Upper lobe of right lung (tissue), 1 donor: ENCODE measurements at regions not wholly inside any gene's neighbourhood (a gene's known extent, or its start where the extent isn't known, plus 50 kb on each side); places are given as distances from the start of the nearest gene placed in this dataset. TPM values are rescaled to one million over a fixed set of nuclear protein-coding genes. Genes with fewer than 3 reads are reported as not detected.

Experiments
- ATAC-seq: fragments of 200-7000 bp; cut with Tn5 transposase; one replicate; pipeline ENCODE4 v1.9.1; 2020; ENCODE audit warnings: mild to moderate bottlenecking, moderate library complexity
- DNase-seq: peaks from one replicate; pipeline ENCODE4 v3.0.0-alpha.2; 2020
- H3K27ac ChIP-seq: fragments of 200-600 bp; one replicate; pipeline ENCODE4 v1.8.0; 2022
- H3K27me3 ChIP-seq: fragments of 200-600 bp; one replicate; pipeline ENCODE4 v1.8.0; 2022; ENCODE audit warnings: mild to moderate bottlenecking
- H3K36me3 ChIP-seq: fragments of 200-600 bp; one replicate; pipeline ENCODE4 v1.8.0; 2022
- H3K4me1 ChIP-seq: fragments of 200-600 bp; one replicate; pipeline ENCODE4 v1.8.0; 2022
- H3K4me3 ChIP-seq: fragments of 200-600 bp; one replicate; pipeline ENCODE4 v1.8.0; 2022; ENCODE audit warnings: mild to moderate bottlenecking
- H3K9me3 ChIP-seq: fragments of 200-600 bp; one replicate; pipeline ENCODE4 v1.8.0; 2022
- CTCF ChIP-seq: fragments of 200-600 bp; IDR thresholded peaks from one replicate; pipeline ENCODE4 v1.8.0; 2022; ENCODE audit warnings: antibody characterized with exemption
- intact Hi-C: fragments of 100-400 bp; cut with DNase I; formaldehyde crosslinking; loops from one replicate; pipeline ENCODE4 v1.11.0; 2022
- microRNA-seq: library from miRNA; unstranded; fragments of <30 nt; microRNA quantifications from one replicate; pipeline ENCODE4 v1.2.0, GENCODE V29; 2020; ENCODE audit warnings: borderline microRNAs expressed
- donor health status: DM: no; HTN: yes; CAD: no; lungs with severe emphysema.

- no peaks in the 10 kb centered on the region for H3K36me3 ChIP-seq
- H3K4me3 ChIP-seq, result no peak overlapping the region
- no peaks in the 10 kb centered on the region for H3K9me3 ChIP-seq
- intact Hi-C loops, result no loop called here
- no peaks in the 10 kb centered on the region for H3K27me3 ChIP-seq
- no peaks in the 10 kb centered on the region for H3K4me1 ChIP-seq
- DNase-seq, result no peak
- TF ChIP-seq CTCF, result no peak
- no peak overlapping the region for H3K27ac ChIP-seq
- ATAC-seq, result no peak
These were observed 1260.2 kb upstream of the PCDH7 start for GRCh38 chr4:29459926-29460325.

GRCh38 chr4:29467044-29467717 is 1253.0 kb upstream of the PCDH7 start:
- no peak overlapping the region for H3K4me3 ChIP-seq
- H3K27me3 ChIP-seq, result no peaks in the 10 kb centered on the region
- intact Hi-C loops, result no loop called here
- DNase-seq (no peak), ATAC-seq (no peak)
- no peaks in the 10 kb centered on the region for H3K9me3 ChIP-seq
- no peaks in the 10 kb centered on the region for H3K4me1 ChIP-seq
- TF ChIP-seq CTCF, result no peak
- no peaks in the 10 kb centered on the region for H3K36me3 ChIP-seq
- no peak overlapping the region for H3K27ac ChIP-seq

Small RNAs in the stretch of these regions (microRNA-seq; reads per million reads assigned to microRNA genes)
- not detected for gene MIR4275
